ENCODE measurements at regions not wholly inside any gene's neighbourhood (a gene's known extent, or its start where the extent isn't known, plus 50 kb on each side); places are given as distances from the start of the nearest gene placed in this dataset.
"Not testable (repeated sequence)": the region's sequence is repeated elsewhere in the genome, so short reads cannot be mapped to it uniquely, and the experiment has no call there.

DNA sequence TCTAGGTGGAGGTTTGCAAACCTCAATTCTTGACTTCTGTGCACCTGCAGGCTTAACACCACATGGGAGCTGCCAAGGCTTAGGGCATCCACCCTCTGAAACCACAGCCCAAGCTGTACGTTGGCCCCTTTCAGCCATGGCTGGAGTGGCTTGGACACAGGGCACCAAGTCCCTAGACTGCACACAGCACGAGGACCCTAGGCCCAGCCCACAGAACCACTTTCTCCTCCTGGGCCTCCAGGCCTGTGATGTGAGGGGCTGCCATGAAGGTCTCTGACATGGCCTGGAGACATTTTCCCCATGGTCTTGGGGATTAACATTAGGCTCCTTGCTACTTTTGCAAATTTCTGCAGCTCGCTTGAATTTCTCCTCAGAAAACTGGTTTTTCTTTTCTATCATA lies 947.9 kb downstream of the TTLL7 start:
- H3K36me3 ChIP-seq (ENCODE audit: insufficient read depth, low read depth, low read length); H3K4me1 ChIP-seq (ENCODE audit: insufficient read depth, low read length); H3K4me3 ChIP-seq (ENCODE audit: low read length); H3K27ac ChIP-seq (ENCODE audit: low read length); H3K9ac ChIP-seq (ENCODE audit: low read depth, low read length); H3K27me3 ChIP-seq (ENCODE audit: insufficient read depth, low read length): not testable (repeated sequence)
- peaks cover 18% of the 10 kb centered on the region for H3K9me3 ChIP-seq (ENCODE audit: insufficient read depth, low read depth, low read length)

DNA sequence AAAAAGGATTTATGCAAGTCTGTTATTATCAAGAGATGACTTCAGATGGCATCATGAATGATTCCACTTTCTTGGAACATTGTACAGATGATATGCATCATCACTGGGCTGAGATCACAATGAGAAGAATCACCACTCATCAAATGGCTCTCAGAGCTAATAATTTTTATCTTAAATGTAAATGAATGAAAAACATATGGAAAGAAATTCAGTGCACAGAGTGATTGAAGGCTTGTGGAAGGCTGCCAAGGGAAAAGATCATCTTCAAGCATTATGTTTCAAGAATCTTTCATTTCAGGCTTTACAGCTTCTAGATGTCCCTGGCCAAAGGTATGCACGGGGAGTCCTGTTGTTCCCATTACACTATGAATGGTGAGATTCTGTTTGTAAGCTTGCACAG lies 955.7 kb downstream of the TTLL7 start:
- Histone ChIP-seq H3K36me3 (ENCODE audit: insufficient read depth, low read depth, low read length) (no peaks in the 10 kb centered on the region), H3K9ac (ENCODE audit: low read depth, low read length) (no peak overlapping the region), H3K27ac (ENCODE audit: low read length) (no peak overlapping the region), H3K9me3 (ENCODE audit: insufficient read depth, low read depth, low read length) (no peaks in the 10 kb centered on the region), H3K4me3 (ENCODE audit: low read length) (no peak overlapping the region), H3K4me1 (ENCODE audit: insufficient read depth, low read length) (no peaks in the 10 kb centered on the region), H3K27me3 (ENCODE audit: insufficient read depth, low read length) (no peaks in the 10 kb centered on the region)

DNA sequence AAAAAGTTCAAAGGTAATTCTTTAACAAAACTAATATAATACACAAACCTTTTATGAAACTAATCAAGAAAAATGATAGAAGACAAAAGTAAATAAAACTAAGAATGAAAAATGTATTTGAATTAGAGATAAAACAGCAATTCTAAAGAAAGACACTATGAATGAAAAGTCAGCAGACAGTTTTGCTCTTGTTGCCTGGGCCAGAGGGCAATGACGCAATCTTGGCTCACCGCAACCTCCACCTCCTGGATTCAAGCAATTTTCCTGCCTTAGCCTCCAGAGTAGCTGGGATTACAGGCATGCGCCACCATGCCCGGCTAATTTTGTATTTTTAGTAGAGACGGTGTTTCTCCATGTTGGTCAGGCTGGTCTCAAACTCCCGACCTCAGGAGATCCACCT lies 959.8 kb downstream of the TTLL7 start:
- H3K4me3 ChIP-seq (ENCODE audit: low read length); H3K9ac ChIP-seq (ENCODE audit: low read depth, low read length); H3K4me1 ChIP-seq (ENCODE audit: insufficient read depth, low read length); H3K27ac ChIP-seq (ENCODE audit: low read length); H3K27me3 ChIP-seq (ENCODE audit: insufficient read depth, low read length); H3K9me3 ChIP-seq (ENCODE audit: insufficient read depth, low read depth, low read length); H3K36me3 ChIP-seq (ENCODE audit: insufficient read depth, low read depth, low read length): not testable (repeated sequence)

DNA sequence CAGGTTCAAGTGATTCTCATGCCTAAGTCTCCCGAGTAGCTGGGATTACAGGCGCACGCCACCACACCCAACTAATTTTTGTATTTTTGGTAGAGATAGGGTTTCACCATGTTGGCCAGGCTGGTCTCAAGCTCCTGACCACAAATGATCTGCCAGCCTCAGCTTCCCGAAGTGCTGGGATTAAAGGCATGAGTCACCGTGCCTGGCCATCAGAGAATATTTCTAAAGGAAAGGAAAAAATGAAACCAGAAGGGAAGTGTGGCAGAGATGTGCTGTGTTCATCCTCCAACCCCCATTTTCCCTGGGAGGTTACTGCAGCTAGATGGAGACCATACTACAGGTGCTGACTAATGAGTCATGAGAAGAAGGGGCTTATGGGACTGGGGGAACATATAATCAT lies 964.1 kb downstream of the TTLL7 start:
- H3K9me3 ChIP-seq (ENCODE audit: insufficient read depth, low read depth, low read length), result peaks cover 7% of the 10 kb centered on the region; the same call in 1 of the 2 replicates

DNA sequence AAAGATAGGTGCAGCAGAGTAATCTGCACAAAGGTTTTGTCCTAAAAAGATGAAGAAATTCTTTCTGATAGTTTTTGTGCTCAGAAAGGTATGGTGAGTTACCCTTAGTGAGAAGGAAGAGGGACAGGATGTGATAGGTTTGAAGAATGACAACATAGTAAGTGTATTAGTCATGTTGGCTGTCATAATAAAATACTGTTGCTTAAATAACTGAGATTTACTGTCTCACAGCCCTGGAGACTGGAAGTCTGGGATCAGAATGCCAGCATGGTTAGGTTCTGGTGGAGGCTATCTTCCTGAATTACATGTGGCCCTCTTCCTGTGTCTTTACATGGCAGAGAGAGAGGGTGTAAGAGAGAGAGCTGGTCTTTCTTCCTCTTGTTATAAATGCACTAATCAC lies 965.2 kb downstream of the TTLL7 start:
- Histone ChIP-seq H3K27ac (ENCODE audit: low read length) (no peak overlapping the region), H3K4me1 (ENCODE audit: insufficient read depth, low read length) (no peaks in the 10 kb centered on the region), H3K9me3 (ENCODE audit: insufficient read depth, low read depth, low read length) (peaks cover 7% of the 10 kb centered on the region; the same call in 1 of the 2 replicates), H3K9ac (ENCODE audit: low read depth, low read length) (no peak overlapping the region), H3K36me3 (ENCODE audit: insufficient read depth, low read depth, low read length) (no peaks in the 10 kb centered on the region), H3K4me3 (ENCODE audit: low read length) (no peak overlapping the region), H3K27me3 (ENCODE audit: insufficient read depth, low read length) (no peaks in the 10 kb centered on the region)

More for the DNA sequence above, 964.1 kb downstream of the TTLL7 start:
- H3K27ac ChIP-seq (ENCODE audit: low read length), result no peak overlapping the region
- H3K9ac ChIP-seq (ENCODE audit: low read depth, low read length), result no peak overlapping the region
- H3K27me3 ChIP-seq (ENCODE audit: insufficient read depth, low read length), result no peaks in the 10 kb centered on the region
- H3K4me3 ChIP-seq (ENCODE audit: low read length), result no peak overlapping the region
- no peaks in the 10 kb centered on the region for H3K36me3 ChIP-seq (ENCODE audit: insufficient read depth, low read depth, low read length)
- H3K4me1 ChIP-seq (ENCODE audit: insufficient read depth, low read length), result no peaks in the 10 kb centered on the region

DNA sequence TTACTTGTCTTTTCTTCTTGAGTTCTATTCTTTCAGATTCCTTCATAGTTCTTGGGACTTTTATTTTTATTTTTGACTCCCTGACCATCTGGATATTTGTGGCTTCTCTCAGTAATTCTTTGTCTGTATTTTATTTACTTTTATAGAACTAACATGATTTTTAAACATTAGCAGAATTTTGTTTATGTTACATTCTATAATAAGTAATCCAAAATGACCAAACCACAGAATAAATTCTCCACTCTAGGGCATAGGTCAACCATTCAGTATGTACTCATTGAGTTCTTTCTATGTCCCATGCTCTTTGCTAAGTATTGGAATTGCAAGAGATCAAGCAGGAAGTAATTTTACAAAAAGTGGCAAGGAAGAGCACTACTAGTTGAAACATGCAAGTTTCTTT lies 969.0 kb downstream of the TTLL7 start:
- Histone ChIP-seq H3K27me3 (ENCODE audit: insufficient read depth, low read length) (no peaks in the 10 kb centered on the region), H3K27ac (ENCODE audit: low read length) (no peak overlapping the region), H3K4me3 (ENCODE audit: low read length) (no peak overlapping the region), H3K36me3 (ENCODE audit: insufficient read depth, low read depth, low read length) (no peaks in the 10 kb centered on the region), H3K9ac (ENCODE audit: low read depth, low read length) (no peak overlapping the region), H3K9me3 (ENCODE audit: insufficient read depth, low read depth, low read length) (peaks cover 7% of the 10 kb centered on the region; the same call in 1 of the 2 replicates), H3K4me1 (ENCODE audit: insufficient read depth, low read length) (no peaks in the 10 kb centered on the region; the same call in 1 of the 2 replicates)

DNA sequence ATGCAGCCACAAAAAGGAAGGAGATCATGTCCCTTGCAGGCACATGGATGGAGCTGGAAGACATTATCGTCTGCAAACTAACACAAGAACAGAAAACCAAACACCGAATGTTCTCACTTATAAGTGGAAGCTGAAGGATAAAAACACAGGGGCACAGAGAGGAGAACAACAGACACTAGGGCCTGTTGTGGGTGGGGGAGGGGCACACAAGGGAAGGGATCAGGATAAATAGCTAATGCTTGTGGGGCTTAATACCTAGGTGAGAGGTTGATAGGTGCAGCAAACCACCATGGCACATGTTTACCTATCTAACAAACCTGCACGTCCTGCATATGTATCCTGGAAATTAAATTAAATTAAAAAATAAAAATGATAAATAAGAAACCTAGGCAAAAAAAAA lies 969.9 kb downstream of the TTLL7 start:
- Histone ChIP-seq H3K9ac (ENCODE audit: low read depth, low read length) (no peak overlapping the region), H3K27me3 (ENCODE audit: insufficient read depth, low read length) (no peaks in the 10 kb centered on the region), H3K4me1 (ENCODE audit: insufficient read depth, low read length) (no peaks in the 10 kb centered on the region; the same call in 1 of the 2 replicates), H3K27ac (ENCODE audit: low read length) (no peak overlapping the region), H3K36me3 (ENCODE audit: insufficient read depth, low read depth, low read length) (no peaks in the 10 kb centered on the region), H3K4me3 (ENCODE audit: low read length) (no peak overlapping the region), H3K9me3 (ENCODE audit: insufficient read depth, low read depth, low read length) (peaks cover 7% of the 10 kb centered on the region; the same call in 1 of the 2 replicates)

DNA sequence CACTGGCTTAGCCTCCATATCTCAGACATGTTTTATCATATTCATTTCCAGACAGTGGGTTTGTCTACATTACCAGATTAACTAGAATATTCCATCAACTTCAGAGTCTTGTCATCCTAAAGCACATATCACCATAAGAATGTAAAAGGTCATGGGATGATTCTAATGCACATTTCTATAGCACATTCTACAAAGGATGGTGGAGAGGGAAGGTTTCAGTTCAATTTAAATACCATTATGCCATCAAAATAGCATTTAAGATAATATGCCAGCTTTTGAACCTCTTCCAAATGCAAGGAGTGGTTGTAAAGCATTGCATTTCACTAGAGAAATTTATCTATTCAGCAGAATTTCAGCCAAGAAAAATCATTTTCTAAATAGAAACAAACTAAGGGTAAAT lies 970.5 kb downstream of the TTLL7 start:
- Histone ChIP-seq H3K9me3 (ENCODE audit: insufficient read depth, low read depth, low read length) (peaks cover 7% of the 10 kb centered on the region; the same call in 1 of the 2 replicates), H3K27me3 (ENCODE audit: insufficient read depth, low read length) (no peaks in the 10 kb centered on the region), H3K9ac (ENCODE audit: low read depth, low read length) (no peak overlapping the region), H3K36me3 (ENCODE audit: insufficient read depth, low read depth, low read length) (no peaks in the 10 kb centered on the region), H3K4me3 (ENCODE audit: low read length) (no peak overlapping the region), H3K4me1 (ENCODE audit: insufficient read depth, low read length) (no peaks in the 10 kb centered on the region; the same call in 1 of the 2 replicates), H3K27ac (ENCODE audit: low read length) (no peak overlapping the region)

DNA sequence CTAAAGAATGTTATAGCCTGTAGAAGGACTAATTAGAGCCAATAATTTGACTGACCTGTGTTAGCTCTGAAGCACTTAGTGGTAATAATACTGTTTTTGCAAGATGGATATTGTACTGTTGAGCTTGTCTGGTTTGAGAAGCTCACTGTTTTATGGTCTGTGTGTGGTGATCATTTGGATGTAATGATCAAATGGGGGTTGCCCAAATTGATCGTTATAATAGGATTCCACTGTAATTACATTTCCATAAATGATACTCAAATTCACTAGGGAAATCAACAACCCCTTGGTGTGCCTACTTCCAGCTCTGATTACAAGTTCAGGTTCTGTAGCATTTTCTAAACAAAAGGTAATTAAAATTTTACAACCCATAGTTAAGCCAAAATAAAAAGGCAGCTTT lies 971.4 kb downstream of the TTLL7 start:
- no peaks in the 10 kb centered on the region for H3K27me3 ChIP-seq (ENCODE audit: insufficient read depth, low read length)
- H3K4me1 ChIP-seq (ENCODE audit: insufficient read depth, low read length), result no peaks in the 10 kb centered on the region; the same call in 1 of the 2 replicates
- H3K4me3 ChIP-seq (ENCODE audit: low read length), result no peak overlapping the region
- no peaks in the 10 kb centered on the region; the same call in 1 of the 2 replicates for H3K9me3 ChIP-seq (ENCODE audit: insufficient read depth, low read depth, low read length)
- no peak overlapping the region for H3K27ac ChIP-seq (ENCODE audit: low read length)
- no peak overlapping the region for H3K9ac ChIP-seq (ENCODE audit: low read depth, low read length)
- no peaks in the 10 kb centered on the region for H3K36me3 ChIP-seq (ENCODE audit: insufficient read depth, low read depth, low read length)

DNA sequence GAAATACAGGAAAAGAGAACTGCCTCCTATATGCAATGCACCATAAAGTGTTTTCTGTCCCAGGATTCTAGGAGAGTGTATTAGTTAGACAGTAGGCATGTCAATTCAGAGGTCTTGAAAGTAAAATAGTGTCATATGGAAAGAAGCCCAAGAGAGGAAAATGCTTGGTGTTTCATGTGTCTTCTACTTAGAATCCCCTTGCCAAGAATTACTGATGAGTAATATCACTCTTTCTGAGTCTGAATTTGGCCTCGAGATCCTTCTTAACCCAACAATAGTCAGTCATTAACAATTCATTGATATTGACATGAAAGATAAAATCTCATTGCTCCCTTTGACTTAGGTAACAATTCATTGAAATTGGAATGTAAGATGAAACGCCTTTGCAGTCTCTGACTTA lies 972.2 kb downstream of the TTLL7 start:
- Histone ChIP-seq H3K4me1 (ENCODE audit: insufficient read depth, low read length) (no peaks in the 10 kb centered on the region; the same call in 1 of the 2 replicates), H3K9me3 (ENCODE audit: insufficient read depth, low read depth, low read length) (no peaks in the 10 kb centered on the region), H3K27ac (ENCODE audit: low read length) (no peak overlapping the region), H3K36me3 (ENCODE audit: insufficient read depth, low read depth, low read length) (no peaks in the 10 kb centered on the region), H3K9ac (ENCODE audit: low read depth, low read length) (no peak overlapping the region), H3K27me3 (ENCODE audit: insufficient read depth, low read length) (no peaks in the 10 kb centered on the region), H3K4me3 (ENCODE audit: low read length) (no peak overlapping the region)

DNA sequence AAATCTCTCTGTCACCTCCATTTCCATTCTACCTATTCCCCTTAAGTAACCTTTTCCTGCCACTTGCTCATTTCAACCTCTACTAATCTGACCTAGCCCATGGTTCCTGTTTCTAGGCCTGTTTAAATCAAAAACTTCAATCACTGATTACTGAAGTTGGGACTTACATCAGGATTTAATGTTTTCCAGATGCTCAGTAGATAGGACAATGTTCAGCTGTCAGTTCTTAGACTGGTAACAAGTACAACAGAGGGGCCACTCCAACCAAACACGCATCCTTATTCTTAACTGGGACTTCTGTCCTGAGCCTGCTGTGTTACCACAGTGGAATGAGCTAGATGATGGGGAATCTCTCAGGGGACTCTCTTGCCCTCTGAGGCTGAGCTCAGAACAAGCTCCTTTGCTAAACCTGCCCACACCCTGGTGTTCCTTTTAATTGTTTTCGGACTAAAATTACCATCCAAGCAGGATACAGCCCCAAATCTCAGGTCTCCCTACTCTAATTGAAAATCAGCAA lies 974.6 kb downstream of the TTLL7 start:
- H3K4me1 ChIP-seq (ENCODE audit: insufficient read depth, low read length), result no peaks in the 10 kb centered on the region; the same call in 1 of the 2 replicates
- H3K9me3 ChIP-seq (ENCODE audit: insufficient read depth, low read depth, low read length), result no peaks in the 10 kb centered on the region
- no peak overlapping the region for H3K27ac ChIP-seq (ENCODE audit: low read length)
- no peak overlapping the region for H3K4me3 ChIP-seq (ENCODE audit: low read length)
- H3K27me3 ChIP-seq (ENCODE audit: insufficient read depth, low read length), result no peaks in the 10 kb centered on the region
- no peak overlapping the region for H3K9ac ChIP-seq (ENCODE audit: low read depth, low read length)
- no peaks in the 10 kb centered on the region for H3K36me3 ChIP-seq (ENCODE audit: insufficient read depth, low read depth, low read length)

DNA sequence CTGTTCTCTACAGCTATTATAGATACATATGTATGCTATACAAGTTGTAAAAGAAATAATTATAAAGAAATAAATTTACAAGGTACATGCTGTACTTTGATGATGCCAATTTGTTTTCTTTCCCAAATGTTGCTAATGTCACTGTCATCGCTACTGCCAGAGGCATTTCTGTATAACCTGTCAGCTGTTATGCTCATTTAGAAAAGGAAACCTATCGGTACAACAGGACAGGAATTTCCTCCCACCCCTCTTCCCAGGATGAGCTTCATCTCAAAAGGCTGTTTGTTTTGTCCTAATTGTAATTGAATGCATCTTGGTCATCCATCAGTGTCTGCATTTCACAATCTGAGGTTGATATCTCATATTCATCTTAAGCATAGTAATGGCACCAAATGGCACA lies 975.7 kb downstream of the TTLL7 start:
- Histone ChIP-seq H3K9ac (ENCODE audit: low read depth, low read length) (no peak overlapping the region), H3K36me3 (ENCODE audit: insufficient read depth, low read depth, low read length) (no peaks in the 10 kb centered on the region), H3K27me3 (ENCODE audit: insufficient read depth, low read length) (no peaks in the 10 kb centered on the region), H3K4me1 (ENCODE audit: insufficient read depth, low read length) (no peaks in the 10 kb centered on the region; the same call in 1 of the 2 replicates), H3K4me3 (ENCODE audit: low read length) (no peak overlapping the region), H3K9me3 (ENCODE audit: insufficient read depth, low read depth, low read length) (no peaks in the 10 kb centered on the region), H3K27ac (ENCODE audit: low read length) (no peak overlapping the region)
